ENCODE measurements at regions not wholly inside any gene's neighbourhood (a gene's known extent, or its start where the extent isn't known, plus 50 kb on each side); places are given as distances from the start of the nearest gene placed in this dataset.

- DNase-seq (ENCODE audit: low spot score) (no peak), ATAC-seq (ENCODE audit: insufficient number of reproducible peaks, low FRiP score, low read depth) (no peak)
- Histone ChIP-seq H3K4me3 (no peak overlapping the region), H3K9me3 (no peaks in the 10 kb centered on the region), H3K27me3 (replicated peaks; ENCODE audit: insufficient read depth) (no peaks in the 10 kb centered on the region), H3K36me3 (no peaks in the 10 kb centered on the region), H3K4me1 (ENCODE audit: control insufficient read depth in 1 of 2, low read depth in 2 of 2) (no peaks in the 10 kb centered on the region), H3K27ac (no peak overlapping the region)
- TF ChIP-seq CTCF (IDR thresholded peaks at IDR 0.05), result no peak
Measured at GRCh38 chr5:31051316-31051715, 142.2 kb upstream of the CDH6 start.

GRCh38 chr5:31049936-31050704 is 143.4 kb upstream of the CDH6 start:
- Histone ChIP-seq H3K27ac (no peak overlapping the region), H3K27me3 (replicated peaks; ENCODE audit: insufficient read depth) (no peaks in the 10 kb centered on the region), H3K36me3 (no peaks in the 10 kb centered on the region), H3K9me3 (no peaks in the 10 kb centered on the region), H3K4me3 (no peak overlapping the region), H3K4me1 (ENCODE audit: control insufficient read depth in 1 of 2, low read depth in 2 of 2) (no peaks in the 10 kb centered on the region)
- no peak for TF ChIP-seq CTCF (IDR thresholded peaks at IDR 0.05)
- DNase-seq (ENCODE audit: low spot score) (no peak), ATAC-seq (ENCODE audit: insufficient number of reproducible peaks, low FRiP score, low read depth) (no peak)

- DNase-seq (ENCODE audit: low spot score) (no peak), ATAC-seq (ENCODE audit: insufficient number of reproducible peaks, low FRiP score, low read depth) (no peak)
- Histone ChIP-seq H3K9me3 (no peaks in the 10 kb centered on the region), H3K27ac (no peak overlapping the region), H3K27me3 (replicated peaks; ENCODE audit: insufficient read depth) (no peaks in the 10 kb centered on the region), H3K36me3 (no peaks in the 10 kb centered on the region), H3K4me1 (ENCODE audit: control insufficient read depth in 1 of 2, low read depth in 2 of 2) (no peaks in the 10 kb centered on the region), H3K4me3 (no peak overlapping the region)
- TF ChIP-seq CTCF (IDR thresholded peaks at IDR 0.05), result no peak
Measured at GRCh38 chr5:31049461-31049860, 144.0 kb upstream of the CDH6 start.

- Histone ChIP-seq H3K27me3 (replicated peaks; ENCODE audit: insufficient read depth) (no peaks in the 10 kb centered on the region), H3K9me3 (no peaks in the 10 kb centered on the region), H3K4me3 (no peak overlapping the region), H3K4me1 (ENCODE audit: control insufficient read depth in 1 of 2, low read depth in 2 of 2) (no peaks in the 10 kb centered on the region), H3K27ac (no peak overlapping the region), H3K36me3 (no peaks in the 10 kb centered on the region)
- no peak for DNase-seq (ENCODE audit: low spot score)
- TF ChIP-seq CTCF (IDR thresholded peaks at IDR 0.05), result no peak
- ATAC-seq (ENCODE audit: insufficient number of reproducible peaks, low FRiP score, low read depth), result no peak
Measured at GRCh38 chr5:31048282-31049270, 144.9 kb upstream of the CDH6 start.

GRCh38 chr5:31047621-31048020 is 145.9 kb upstream of the CDH6 start:
- DNase-seq (ENCODE audit: low spot score) (no peak), ATAC-seq (ENCODE audit: insufficient number of reproducible peaks, low FRiP score, low read depth) (no peak)
- Histone ChIP-seq H3K4me1 (ENCODE audit: control insufficient read depth in 1 of 2, low read depth in 2 of 2) (no peaks in the 10 kb centered on the region), H3K27ac (no peak overlapping the region), H3K4me3 (no peak overlapping the region), H3K9me3 (no peaks in the 10 kb centered on the region), H3K36me3 (no peaks in the 10 kb centered on the region), H3K27me3 (replicated peaks; ENCODE audit: insufficient read depth) (no peaks in the 10 kb centered on the region)
- TF ChIP-seq CTCF (IDR thresholded peaks at IDR 0.05), result no peak
